ENCODE measurements at regions not wholly inside any gene's neighbourhood (a gene's known extent, or its start where the extent isn't known, plus 50 kb on each side); places are given as distances from the start of the nearest gene placed in this dataset.

DNA sequence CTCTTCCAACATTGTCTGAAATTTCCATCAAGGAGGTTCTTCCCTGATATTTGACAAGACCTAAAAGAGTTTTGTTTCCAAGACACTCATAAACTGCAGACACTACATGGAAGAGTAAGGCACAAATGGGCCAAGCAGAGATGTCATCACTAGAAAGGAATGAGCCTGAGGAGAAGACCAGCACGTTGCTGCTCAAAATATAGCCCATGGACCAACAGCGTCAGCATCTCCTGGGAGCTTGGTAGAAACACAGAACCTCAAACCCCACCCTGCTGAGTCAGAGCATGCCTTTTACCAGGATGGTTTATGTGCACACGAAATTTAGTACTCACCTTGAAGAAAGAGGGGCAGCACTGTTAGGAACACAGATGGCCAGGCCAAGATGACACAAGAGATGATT is 128.7 kb upstream of the MID1 start:
- no peak for FAIRE-seq

DNA sequence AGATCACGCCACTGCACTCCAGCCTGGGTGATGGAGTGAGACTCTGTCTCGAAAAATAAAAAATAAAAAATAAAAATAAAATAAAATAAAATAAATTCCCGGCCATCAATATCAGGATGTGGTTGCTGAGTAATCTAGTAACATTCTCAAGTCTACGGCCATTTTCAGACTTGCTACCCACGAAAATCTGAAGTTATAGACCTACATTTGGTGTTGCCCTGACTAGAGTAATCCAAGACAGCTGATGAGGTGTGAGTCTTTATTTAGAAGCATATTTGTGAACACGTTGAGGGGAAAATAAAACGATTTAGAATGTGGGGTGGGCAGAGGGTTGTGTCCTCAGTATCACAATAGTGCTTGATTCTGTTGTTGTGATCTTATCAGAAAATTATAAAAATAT is 130.2 kb upstream of the MID1 start:
- FAIRE-seq: no peak

DNA sequence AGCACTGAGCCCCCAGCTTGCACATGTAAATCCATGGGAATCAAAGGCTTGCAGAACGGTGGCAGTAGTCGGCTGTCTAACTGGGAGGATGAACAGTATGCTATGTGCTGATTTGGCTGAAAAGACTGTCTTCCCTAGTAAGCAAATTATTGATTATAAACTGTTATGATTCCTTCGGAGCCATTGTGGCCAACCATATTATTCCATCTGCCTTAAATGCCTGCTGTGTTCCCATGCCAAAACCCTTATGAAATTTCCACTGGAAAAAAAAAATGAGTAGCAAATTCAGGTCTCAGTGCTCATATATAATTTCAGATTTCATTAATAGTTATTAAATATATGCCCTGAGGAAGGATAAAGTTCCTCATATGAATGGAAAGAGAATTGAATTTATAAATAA is 132.7 kb upstream of the MID1 start:
- FAIRE-seq: no peak

DNA sequence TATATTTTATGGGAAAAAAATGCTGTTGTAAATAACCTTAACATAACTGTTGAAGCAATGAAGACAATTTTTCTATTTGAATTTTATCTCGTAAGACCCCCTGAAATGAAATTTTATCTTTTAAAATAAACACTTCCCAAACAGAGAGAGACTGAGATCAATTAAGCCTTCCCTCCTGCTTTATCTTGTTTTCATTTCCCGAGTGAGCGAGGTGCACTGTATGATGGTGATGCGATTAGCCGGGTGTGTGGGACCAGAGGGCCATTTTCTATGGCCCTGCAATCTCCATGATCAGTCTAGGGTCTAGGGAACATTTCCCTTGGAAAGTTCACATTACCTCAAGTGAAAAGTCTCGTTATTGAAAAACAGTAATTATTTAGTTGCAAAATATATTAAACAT is 134.1 kb upstream of the MID1 start:
- no peak for FAIRE-seq

DNA sequence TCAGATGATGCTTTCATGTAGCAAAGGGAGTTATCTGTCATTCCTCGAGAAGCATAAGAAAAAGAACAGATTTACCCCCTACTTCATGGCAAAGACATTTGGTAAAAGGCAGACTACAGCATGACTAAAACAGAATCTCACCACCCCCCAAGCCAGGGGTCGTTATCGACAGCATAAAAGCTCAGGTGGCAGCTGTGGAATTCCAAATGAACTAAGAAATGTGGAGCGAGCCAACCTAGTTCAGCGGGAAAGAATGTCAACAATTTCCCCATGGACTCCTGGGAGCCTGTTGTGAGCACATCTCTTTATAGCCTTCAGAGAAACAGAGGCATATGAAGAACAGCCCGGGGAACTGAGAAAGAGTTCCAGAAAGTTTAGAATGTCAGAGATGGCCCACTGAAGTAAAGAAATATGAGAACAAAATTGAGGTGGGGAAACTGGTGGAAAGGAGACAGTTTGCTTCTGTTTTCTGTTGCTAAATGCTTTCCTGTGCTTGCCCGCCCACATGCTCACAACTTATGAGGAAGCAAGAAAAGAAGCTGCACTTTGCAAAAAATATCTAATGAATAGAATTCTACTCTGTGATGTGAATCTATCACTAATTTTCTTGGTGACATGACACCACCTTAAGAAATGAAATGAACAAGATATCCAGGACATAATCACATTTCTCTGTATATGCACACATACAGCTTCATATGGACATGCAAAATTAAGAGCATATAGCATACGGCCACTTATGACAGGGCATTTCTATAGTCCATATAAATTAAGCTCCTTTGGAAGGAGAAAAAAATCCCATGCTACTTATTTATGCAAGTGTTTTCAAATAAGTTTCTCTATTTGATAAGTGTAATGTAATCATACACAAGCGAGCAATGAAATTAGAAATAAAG is 135.3 kb upstream of the MID1 start:
- FAIRE-seq: no peak

DNA sequence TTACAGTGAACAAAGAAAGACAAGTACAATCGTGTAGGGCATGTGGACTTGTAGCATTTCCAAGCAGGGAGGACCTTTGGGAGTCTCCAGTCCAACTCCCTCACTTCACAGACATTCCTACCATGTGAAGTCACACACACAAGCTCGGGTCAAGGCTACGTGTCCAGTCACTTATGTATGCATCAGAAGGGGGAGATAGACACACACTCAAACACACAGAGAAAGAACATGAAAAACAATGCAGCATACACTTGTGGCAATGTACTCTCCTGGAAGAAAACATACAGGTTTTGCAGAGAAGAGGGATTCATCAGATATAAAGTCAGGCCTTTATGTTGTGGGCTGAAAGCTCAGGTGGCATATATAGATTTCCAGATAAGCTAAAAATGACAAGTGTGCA is 136.1 kb upstream of the MID1 start:
- no peak for FAIRE-seq

DNA sequence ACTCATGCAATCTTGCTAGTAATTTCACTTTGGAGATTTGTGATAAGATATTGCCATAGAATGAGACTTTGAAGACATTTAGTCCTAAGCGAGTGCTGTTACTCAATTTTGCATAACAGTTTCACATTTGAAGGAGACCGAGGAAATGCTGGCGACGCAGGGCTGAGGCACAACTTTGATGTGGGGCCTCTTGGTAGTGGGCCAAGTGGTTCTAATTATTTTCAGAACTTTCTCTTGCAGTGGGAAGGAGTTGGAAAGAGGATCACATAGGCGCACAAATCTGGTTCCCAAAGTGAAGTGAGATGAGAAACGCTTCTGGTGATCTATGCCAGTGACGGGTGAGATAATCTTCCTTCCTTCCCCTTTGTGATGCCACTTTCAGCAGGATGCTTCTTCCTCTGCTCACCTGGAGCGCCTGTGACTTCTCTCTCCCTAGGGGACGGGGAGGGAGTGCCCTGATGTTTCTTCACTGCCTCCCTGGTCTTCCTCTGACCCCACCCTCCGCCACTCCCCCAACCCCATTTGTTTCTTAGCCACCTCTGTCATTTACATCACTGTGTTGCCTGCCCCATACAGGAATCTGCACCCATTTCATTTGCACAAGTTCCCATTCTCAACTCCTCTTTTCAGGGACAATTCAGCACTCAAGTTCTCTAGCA is 138.9 kb upstream of the MID1 start:
- FAIRE-seq: no peak

DNA sequence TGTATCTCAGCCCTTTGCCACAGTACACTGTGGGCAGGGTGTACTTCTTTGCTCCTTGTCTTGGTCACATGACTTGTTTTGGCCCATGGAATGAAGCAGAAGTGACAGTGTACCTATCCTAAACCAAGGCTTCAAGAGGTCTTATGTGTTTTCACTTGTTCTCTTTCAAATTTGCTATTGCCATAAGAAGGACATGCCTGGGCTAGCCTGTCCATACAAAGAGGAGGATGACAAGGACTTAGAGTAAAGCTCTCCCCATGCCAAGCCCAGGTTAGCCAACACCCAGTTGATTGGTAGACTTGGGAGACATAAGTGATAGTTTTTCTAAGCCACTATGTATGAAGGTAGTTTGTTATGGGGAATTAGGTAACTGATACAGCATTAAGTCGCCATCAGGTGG is 141.1 kb upstream of the MID1 start:
- no peak for FAIRE-seq

DNA sequence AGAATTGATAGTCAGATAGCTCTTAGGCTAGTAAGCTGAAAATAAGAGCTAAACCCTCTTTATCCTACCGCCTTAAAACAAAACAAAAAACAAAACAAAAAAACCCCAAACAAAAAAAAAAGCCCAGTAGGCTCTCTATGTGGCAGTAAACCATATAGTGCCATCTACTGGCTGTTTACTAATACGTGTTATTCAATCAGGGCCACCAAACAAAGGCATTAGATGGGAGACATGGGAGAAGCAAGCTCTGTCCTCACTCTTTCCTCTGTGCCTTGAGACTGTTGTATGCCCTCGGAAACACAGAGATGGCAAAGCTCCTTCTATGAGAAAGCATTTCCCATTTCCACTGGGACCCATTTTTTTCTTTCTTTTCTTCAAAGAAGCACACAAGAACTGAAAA is 148.8 kb upstream of the MID1 start:
- FAIRE-seq: no peak

DNA sequence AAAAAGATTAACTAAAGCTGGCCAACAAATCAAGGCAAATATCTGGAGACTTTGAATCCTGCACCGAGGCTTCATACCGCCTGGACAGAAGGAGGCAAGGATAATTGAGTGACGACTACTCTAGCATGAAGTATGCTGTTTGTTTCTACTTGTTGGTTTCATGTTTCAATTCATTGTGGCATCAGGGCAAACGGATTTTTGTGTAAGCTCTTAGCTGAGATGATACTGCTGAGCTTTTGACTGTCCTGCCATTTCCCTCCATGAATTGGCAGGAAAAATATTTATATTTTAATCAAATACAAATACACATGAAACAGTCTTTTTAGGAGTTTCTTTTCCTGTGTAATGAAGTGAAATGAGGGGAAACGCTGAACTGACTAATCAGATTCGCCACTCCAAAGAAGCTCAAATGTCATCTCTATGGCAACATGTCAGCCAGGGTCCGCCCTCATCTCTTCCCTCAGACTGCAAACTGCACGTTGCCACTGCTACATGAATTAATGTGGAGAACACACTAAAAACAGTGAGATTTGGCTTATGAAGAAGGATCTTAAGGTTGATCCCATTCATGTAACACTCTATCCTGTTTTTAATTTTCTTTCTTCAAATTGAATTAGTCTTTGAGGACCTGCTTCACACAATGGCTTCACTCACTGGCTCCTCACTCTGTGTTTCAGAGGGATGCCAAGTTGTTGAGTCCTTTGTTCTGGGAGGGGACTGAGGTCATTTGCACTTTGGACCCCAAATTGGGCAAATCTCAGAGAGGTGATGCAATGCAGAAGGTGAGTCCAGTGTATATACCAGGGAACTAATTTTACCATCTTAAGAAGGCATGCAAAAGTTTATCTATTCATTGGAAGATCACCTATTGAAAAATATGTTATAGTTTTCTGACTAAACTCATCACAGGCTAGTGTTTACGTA is 149.6 kb upstream of the MID1 start:
- no peak for FAIRE-seq

DNA sequence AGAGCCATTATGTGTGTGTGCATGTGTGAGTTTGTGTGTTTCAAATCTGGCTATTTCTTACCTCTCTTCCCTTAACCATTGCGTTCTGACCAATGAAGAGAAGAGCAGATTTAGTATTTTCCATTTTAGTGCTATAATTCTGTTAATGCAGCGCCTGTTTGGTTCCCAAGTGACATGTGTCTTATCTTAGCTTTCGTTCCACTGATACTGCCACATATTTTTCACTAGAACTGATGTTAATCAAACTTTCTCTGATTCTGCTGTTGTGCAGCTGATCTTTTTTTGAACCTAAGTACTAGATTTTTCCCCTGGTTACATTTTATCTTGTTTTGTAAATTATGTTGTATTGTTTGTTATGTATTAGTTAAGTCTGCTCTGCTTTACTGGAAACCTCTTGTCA is 152.9 kb upstream of the MID1 start:
- FAIRE-seq: no peak

DNA sequence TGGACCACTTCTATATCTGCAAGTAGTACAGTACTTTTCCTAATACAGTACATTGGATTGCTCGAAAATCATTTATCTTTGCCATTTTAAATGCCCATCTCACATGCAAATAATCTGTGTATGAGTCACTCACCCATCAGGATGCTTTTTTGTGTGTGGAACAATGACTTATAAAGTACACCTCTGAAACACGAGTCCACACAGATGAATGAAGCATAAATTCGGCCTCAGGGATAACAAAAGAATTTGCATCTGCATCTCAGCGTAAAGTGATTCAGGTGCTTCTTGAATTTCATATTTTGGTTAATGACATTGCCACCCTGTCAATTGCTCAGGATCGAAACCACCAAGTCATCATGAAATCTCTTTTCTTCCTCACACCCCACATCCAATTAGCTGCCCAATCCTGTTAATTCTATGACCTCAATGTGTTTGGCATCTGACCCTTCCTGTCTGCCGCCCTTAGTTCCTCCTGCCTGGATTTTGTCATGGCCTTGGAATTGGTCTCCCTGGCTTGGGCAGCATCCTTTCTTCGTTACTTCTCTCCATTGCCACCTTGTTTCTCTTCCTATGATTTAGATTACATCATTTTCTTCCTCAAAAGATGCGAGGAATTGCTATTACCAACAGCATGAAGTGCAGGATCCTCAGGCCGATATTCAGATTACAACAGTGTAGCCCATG is 161.6 kb upstream of the MID1 start:
- no peak for FAIRE-seq

DNA sequence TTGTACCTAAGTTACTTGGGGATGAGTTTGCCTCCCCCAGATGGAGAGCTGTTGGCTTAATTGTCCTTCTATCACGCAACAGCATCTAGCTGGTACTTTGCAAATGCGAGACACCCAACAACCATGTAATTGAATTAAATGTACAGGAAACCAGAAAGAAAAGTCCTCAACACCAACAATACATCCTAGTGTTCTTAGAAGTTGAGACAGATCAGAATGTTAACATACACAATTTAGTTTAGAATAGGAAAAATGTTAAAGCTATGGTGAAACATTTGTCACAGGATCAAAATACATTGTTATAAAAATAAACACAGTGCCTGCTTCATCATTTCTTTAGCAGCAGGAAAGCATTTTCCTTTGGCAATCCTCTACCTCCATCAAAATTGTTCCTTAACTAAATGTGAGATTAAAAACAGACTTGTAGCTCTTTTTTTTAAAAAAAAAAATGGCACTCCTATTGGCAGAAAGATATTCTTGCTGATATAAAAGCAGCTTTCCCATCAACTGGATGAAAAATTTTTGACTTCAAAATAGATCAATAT is 163.1 kb upstream of the MID1 start:
- FAIRE-seq: no peak

DNA sequence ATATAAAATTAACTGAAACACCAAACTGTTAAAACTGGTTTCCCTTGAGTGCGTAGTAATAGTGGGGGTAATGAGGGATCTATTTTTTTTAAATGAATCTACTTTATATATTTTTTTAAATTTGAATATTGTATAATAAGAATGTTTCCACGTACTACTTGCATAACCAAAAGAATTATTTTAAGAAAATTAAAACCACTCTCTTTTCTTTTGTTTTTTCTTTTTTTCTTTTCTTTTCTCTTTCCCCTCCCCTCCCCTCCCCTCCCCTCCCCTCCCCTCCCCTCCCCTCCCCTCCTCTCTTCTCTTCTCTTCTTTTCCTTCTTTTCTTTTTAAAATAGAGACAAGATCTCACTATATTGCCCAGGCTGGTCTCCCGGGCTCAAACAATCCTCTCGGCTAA is 166.9 kb upstream of the MID1 start:
- FAIRE-seq: no peak

DNA sequence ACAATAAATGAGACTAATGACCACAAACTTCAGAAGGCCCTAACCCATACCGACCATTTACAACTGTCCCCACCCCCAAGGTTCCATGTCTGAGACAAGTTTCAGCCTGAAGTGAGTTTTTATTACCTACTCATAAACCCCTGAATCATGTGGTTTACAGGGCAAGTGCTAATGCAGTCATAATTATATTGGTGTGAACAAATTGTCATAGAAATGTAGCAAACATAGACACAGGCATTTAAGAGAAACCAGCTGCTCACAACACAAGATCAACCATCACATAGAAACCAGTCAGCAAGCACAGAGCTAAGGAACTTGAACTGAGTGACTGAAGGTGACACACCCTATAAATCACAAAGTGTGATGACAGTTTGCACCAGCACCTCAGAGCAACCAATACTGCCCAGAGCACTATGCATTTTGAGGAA is 173.8 kb upstream of the MID1 start:
- FAIRE-seq: no peak

DNA sequence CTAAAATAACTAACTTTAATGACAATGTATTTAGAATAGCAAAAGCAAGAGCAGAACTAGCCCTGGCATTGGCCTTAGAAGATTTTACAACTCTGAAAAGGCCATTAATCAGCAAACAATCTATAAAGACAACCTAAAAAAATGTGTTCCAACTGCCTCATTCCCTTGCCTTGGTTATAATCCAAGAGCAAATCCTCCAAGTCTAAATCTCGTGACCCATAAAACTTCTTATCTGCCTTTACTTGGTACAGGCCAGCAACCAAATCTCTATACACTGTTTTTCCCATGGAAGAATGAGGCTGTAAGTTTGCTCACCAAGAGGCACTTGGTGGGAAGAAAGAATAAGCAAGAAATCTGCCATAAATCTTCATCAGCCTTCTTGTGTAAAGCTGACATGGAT is 175.3 kb upstream of the MID1 start:
- FAIRE-seq: no peak

DNA sequence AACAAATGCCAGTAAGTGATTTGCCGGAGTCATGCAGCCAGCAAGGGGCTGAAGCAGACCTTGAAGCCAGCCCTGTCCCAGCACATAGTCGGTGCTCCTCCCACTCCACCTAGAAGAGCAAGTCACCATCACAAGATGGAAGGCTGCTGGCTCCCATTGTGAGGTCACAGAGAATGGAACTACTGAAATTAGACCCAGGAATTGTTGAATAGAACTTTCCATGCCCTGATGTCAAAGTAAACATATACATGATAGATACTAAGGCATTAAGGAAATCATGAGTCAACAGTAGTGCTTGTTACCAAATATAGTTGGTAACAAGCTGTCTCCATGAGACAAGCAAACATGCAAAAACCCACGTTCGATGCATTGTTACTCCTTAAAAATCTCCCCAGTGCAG is 177.1 kb upstream of the MID1 start:
- FAIRE-seq: no peak

DNA sequence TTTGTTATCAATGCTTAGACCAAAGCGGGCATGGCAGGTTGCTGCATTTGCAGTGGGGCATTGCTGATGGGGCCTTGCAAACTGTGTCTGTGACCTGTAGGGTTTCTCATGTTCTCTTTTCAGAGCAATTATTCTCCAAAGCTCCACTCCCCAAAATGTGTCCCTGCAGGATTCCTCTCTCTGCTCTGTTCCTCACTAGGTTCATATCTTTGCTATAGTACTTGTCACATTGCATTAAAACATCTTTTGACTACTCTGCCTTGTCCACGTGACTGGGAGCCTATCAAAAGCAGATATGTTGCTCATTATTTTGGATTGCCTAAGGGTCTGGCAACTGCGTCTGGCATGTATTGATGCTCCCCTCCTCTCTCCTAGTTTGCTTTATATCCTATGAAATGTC is 177.7 kb upstream of the MID1 start:
- FAIRE-seq: no peak

DNA sequence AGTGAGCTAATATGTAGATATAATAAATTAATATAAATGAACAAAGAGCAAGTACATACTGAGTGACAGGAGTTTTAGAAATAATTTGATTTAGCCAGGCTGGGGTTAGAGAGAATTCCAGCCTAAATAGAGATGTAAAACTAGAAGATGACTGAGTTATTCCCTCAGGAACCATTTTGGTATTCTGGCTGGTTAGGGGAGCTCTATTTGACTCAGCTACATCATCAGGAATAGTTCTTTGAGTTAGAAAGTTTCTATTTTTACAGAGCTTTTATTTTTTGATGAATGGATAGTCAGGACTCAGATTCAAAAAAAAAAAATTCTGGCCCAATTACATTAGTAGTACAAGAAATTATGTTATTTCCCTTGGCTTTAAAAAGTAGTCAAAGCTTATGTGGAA is 180.4 kb upstream of the MID1 start:
- FAIRE-seq: no peak

DNA sequence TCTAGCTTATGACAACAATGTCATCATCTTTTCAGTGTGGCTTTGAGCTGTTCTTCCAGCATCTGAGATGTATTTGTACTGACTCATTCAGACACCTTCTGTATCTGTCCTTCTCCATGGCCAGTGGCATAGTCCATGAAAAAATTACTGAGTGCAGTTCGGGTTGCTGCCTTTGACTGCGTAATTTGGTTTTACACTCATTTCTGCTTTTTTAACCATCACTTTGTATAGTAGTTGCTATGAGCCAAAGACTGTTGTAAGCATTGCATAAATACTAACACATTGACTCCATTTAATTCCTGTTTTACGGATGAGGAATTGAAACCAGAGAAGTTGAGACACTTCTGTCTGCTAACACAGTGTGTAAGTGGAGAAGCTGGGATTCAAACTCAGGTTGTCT is 190.7 kb upstream of the MID1 start:
- FAIRE-seq: no peak

DNA sequence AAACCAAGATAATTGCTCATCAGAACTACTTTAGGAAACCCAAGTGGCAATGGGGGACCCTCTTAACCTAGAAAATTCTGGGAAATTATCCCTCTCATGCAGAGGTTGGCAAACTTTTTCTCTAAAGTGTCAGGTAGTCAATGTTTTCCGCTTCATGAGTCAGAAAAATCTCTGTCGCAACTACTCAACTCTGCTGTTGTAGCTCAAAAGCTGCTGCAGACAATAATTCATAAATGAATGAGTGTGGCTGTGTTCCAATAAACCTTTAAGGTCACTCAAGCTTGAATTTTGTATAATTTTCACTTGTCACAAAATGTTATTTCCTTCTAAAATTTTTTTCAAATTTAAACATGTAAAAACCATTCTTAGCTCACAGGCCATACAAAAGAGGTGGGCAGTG is 193.4 kb upstream of the MID1 start:
- no peak for FAIRE-seq

DNA sequence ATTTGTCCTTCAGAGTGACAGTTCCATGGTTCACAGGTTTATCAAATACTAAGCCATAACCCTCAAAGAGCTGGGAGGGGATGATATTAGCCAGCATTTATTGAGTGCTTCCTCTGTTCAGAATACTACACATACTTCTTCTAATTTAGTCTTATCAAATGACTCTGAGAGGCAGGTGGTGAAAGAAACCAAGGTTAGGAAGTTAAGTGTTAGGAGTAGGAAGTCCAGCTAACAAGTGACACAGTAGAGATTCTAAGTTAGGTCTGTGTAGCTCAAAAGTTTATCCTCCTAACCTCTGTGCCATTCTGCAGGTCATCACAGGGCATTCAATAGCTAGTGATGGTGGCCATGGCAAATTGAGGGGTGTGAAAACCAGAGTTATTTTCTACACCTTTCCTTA is 198.3 kb upstream of the MID1 start:
- no peak for FAIRE-seq

DNA sequence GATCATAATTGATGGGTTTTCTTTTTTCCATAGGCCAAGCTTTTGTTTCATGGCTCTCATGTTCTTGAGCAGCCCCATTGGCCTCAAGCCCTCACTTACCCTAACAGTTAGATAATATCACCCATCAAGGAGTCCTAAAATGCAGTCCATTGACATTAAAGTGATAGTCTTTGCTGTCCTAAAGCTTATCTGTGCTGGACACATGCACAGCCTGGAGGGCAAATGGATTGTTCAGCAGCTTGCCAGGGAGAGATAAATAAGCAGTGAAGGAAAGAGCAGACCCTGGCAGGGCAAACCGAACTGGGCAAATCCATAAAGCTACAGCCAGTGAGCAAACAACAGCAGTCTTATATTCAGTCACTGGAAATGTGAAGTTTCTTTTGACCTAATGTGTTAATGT is 199.6 kb upstream of the MID1 start:
- no peak for FAIRE-seq
